A549 (cell line): ENCODE measurements at regions not wholly inside any gene's neighbourhood (a gene's known extent, or its start where the extent isn't known, plus 50 kb on each side); places are given as distances from the start of the nearest gene placed in this dataset.

Experiments used
- CBX8 ChIP-seq: fragments of 200-600 bp; sonication (generic); IDR thresholded peaks from 2 replicates; pipeline ENCODE4 v1.6.1; 2016
- CTCF ChIP-seq: fragments of >200 bp; sonication (Bioruptor Twin); formaldehyde crosslinking; IDR thresholded peaks from 3 replicates; pipeline ENCODE4 v1.5.1; 2016
- EP300 ChIP-seq, 2 experiments: fragments of >200 bp; sonication (Bioruptor Twin); formaldehyde crosslinking; IDR thresholded peaks; 2 replicates in 1 of 2; 3 replicates in 1 of 2; pipeline ENCODE4 v1.6.1; 2016 to 2017
- FOXS1 ChIP-seq: fragments of 250-450 bp; sonication (Bioruptor Pico); IDR thresholded peaks from 2 replicates; pipeline ENCODE4 v1.5.0; 2020; ENCODE audit warnings: mild to moderate bottlenecking, moderate library complexity
- MAX ChIP-seq: IDR thresholded peaks from 2 replicates; pipeline ENCODE4 v1.6.1; 2012
- POLR2AphosphoS2 ChIP-seq: conservative IDR thresholded peaks from 2 replicates; pipeline ENCODE4 v1.6.1; 2012; ENCODE audit warnings: low read length, improper control_type of control experiment, inconsistent platforms
- RAD21 ChIP-seq, 2 experiments: fragments of >200 bp in 1 of 2; sonication (Bioruptor Twin) in 1 of 2; formaldehyde crosslinking in 1 of 2; IDR thresholded peaks in 1 of 2; conservative IDR thresholded peaks in 1 of 2; 2 replicates in 1 of 2; 3 replicates in 1 of 2; pipeline ENCODE4 v1.6.1; 2012 to 2018; ENCODE audit warnings: inconsistent platforms in 1 of 2

GRCh38 chr3:117665296-117665695 lies 955.7 kb downstream of the TUSC7 start:
- TF ChIP-seq RAD21 (conservative IDR thresholded peaks at IDR 0.05 in 1 of 2, IDR thresholded peaks at IDR 0.05 in 1 of 2) (no peak), CBX8 (no peak), CTCF (no peak), POLR2AphosphoS2 (no peak), EP300 (IDR thresholded peaks at IDR 0.05) (no peak), MAX (no peak), FOXS1 (no peak)
